ENCODE measurements at regions not wholly inside any gene's neighbourhood (a gene's known extent, or its start where the extent isn't known, plus 50 kb on each side); places are given as distances from the start of the nearest gene placed in this dataset.

GRCh38 chr1:220369511-220369910 lies 97.3 kb upstream of the RAB3GAP2 start:
- no peak for TF ChIP-seq POU6F1 (CRISPR knock-in tag; IDR thresholded peaks at IDR 0.05; ENCODE audit: borderline replicate concordance, low read depth)
- no peak for TF ChIP-seq CSDC2 (CRISPR knock-in tag; IDR thresholded peaks at IDR 0.05)
- no peak for TF ChIP-seq PATZ1 (CRISPR knock-in tag; IDR thresholded peaks at IDR 0.05; ENCODE audit: borderline replicate concordance)
- TF ChIP-seq PPARA (CRISPR knock-in tag; IDR thresholded peaks at IDR 0.05; ENCODE audit: borderline replicate concordance), result no peak
- TF ChIP-seq ZNF70 (CRISPR knock-in tag; IDR thresholded peaks at IDR 0.05), result no peak
- no peak for TF ChIP-seq TCF4 (CRISPR knock-in tag; IDR thresholded peaks at IDR 0.05; ENCODE audit: borderline replicate concordance)
- TF ChIP-seq TSHZ2 (CRISPR knock-in tag; IDR thresholded peaks at IDR 0.05), result no peak
- TF ChIP-seq ZNF565 (CRISPR knock-in tag; conservative IDR thresholded peaks at IDR 0.05; ENCODE audit: low read depth), result no peak
- no peak for TF ChIP-seq RARB (CRISPR knock-in tag; IDR thresholded peaks at IDR 0.05)
- TF ChIP-seq CREB5 (CRISPR knock-in tag; IDR thresholded peaks at IDR 0.05; ENCODE audit: low read depth), result no peak
- TF ChIP-seq CSRNP3 (CRISPR knock-in tag; IDR thresholded peaks at IDR 0.05), result no peak
- TF ChIP-seq ARNTL (CRISPR knock-in tag; IDR thresholded peaks at IDR 0.05; ENCODE audit: borderline replicate concordance, low read depth), result no peak
